Keratinocyte (primary cell): ENCODE measurements at regions not wholly inside any gene's neighbourhood (a gene's known extent, or its start where the extent isn't known, plus 50 kb on each side); places are given as distances from the start of the nearest gene placed in this dataset.

Experiments
- DNase-seq: peaks from one replicate; pipeline ENCODE4 v3.0.0-alpha.2; 2011; ENCODE audit warnings: low read depth, missing footprints, low spot score
- FAIRE-seq: peaks from 2 replicates; lab custom pipeline; 2011; peaks lifted over from hg19 to GRCh38; lab: Jason Lieb, UNC
- H2AFZ ChIP-seq: 2 replicates; pipeline ENCODE4 v1.6.0; 2012; ENCODE audit warnings: low read length, control low read depth, inconsistent platforms; ENCODE audit not compliant: control insufficient read depth
- H3K27ac ChIP-seq: 2 replicates; pipeline ENCODE4 v1.5.1; 2011; ENCODE audit warnings: low read length; ENCODE audit not compliant: control insufficient read depth, insufficient read depth
- H3K27me3 ChIP-seq: 3 replicates; pipeline ENCODE4 v1.6.0; 2011; ENCODE audit warnings: low read length; ENCODE audit not compliant: control insufficient read depth, insufficient read depth; ENCODE audit errors: extremely low read depth
- H3K36me3 ChIP-seq, 2 experiments: 2 replicates in 1 of 2; 3 replicates in 1 of 2; pipeline ENCODE4 v1.5.1; 2011; ENCODE audit warnings: low read length in 2 of 2, mild to moderate bottlenecking in 1 of 2; ENCODE audit not compliant: control insufficient read depth in 2 of 2, insufficient read depth in 2 of 2; ENCODE audit errors: extremely low read depth in 1 of 2
- H3K4me1 ChIP-seq: 3 replicates; pipeline ENCODE4 v1.5.1; 2011; ENCODE audit warnings: low read length; ENCODE audit not compliant: control insufficient read depth, insufficient read depth; ENCODE audit errors: extremely low read depth
- H3K4me2 ChIP-seq: 3 replicates; pipeline ENCODE4 v1.6.0; 2011; ENCODE audit warnings: low read depth, low read length; ENCODE audit not compliant: control insufficient read depth, insufficient read depth; ENCODE audit errors: extremely low read depth
- H3K4me3 ChIP-seq, 3 experiments: fragments of 200-600 bp in 1 of 3; sonication (generic) in 1 of 3; 2 replicates in 2 of 3; 3 replicates in 1 of 3; pipeline ENCODE4 v1.5.1; 2011 to 2016; ENCODE audit warnings: low read length in 3 of 3, mild to moderate bottlenecking in 3 of 3, control low read depth in 2 of 3, inconsistent platforms in 1 of 3, low read depth in 1 of 3, mixed read lengths in 1 of 3, mixed run types in 1 of 3, moderate library complexity in 1 of 3; ENCODE audit not compliant: control insufficient read depth in 2 of 3, insufficient read depth in 2 of 3; ENCODE audit errors: extremely low read depth in 1 of 3
- H3K79me2 ChIP-seq: 2 replicates; pipeline ENCODE4 v1.6.0; 2012; ENCODE audit warnings: low read length; ENCODE audit not compliant: control insufficient read depth, insufficient read depth
- H3K9ac ChIP-seq: 3 replicates; pipeline ENCODE4 v1.6.0; 2011; ENCODE audit warnings: low read length; ENCODE audit not compliant: control insufficient read depth, insufficient read depth; ENCODE audit errors: extremely low read depth
- H3K9me1 ChIP-seq: 3 replicates; pipeline ENCODE4 v1.6.0; 2011; ENCODE audit warnings: low read length; ENCODE audit not compliant: control insufficient read depth, insufficient read depth; ENCODE audit errors: extremely low read depth
- H3K9me3 ChIP-seq: 2 replicates; pipeline ENCODE4 v1.5.1; 2012; ENCODE audit warnings: low read depth, low read length; ENCODE audit not compliant: control insufficient read depth
- H4K20me1 ChIP-seq: 3 replicates; pipeline ENCODE4 v1.6.0; 2011; ENCODE audit warnings: low read length; ENCODE audit not compliant: control insufficient read depth, insufficient read depth; ENCODE audit errors: extremely low read depth
- EZH2 ChIP-seq: IDR thresholded peaks from one replicate; pipeline ENCODE4 v1.6.1; 2012; ENCODE audit warnings: inconsistent platforms, mild to moderate bottlenecking, low read length, moderate library complexity
- dilution Hi-C: fragments of 300-500 bp; cut with MboI; formaldehyde crosslinking; loops from one replicate; pipeline ENCODE4 v1.7.0; 2020; ENCODE audit warnings: low sequenced_read_pairs; ENCODE audit not compliant: extremely low pct_ligation_motif_present
- TF ChIP-seq, protein P1 (sequence below), 3 experiments: IDR thresholded peaks in 1 of 3; conservative IDR thresholded peaks in 1 of 3; optimal IDR thresholded peaks in 1 of 3; 2 replicates in 2 of 3; 3 replicates in 1 of 3; pipeline versions ENCODE3 to v1.5.1; 2011; ENCODE audit warnings: low read length in 3 of 3, mild to moderate bottlenecking in 3 of 3, moderate library complexity in 2 of 3, control low read depth in 1 of 3, inconsistent platforms in 1 of 3; ENCODE audit not compliant: insufficient read depth in 2 of 3; ENCODE audit errors: extremely low read depth in 1 of 3

DNA sequence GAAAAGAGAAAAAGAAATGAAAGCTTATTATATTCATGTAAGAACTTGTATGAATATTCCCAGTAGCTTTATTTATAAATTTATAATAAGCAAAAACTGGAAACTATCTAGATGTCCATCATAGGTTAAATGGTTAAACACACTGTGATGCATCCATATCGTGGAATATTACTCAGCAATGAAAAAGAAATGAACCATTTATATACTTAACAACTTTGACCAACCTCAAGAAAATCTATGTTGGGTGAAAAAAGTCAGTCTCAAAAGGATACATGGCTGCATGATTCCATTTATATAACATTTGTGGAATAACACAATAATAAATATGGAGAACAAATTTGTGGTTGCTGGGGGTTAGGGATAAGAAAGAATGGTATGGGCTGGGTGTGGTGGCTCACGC lies 713.0 kb upstream of the SGO1 start:
- Histone ChIP-seq H3K9ac (no peak overlapping the region), H3K4me2 (no peak overlapping the region), H3K36me3 (no peaks in the 10 kb centered on the region), H3K9me3 (no peaks in the 10 kb centered on the region), H3K27ac (no peak overlapping the region), H2AFZ (no peak overlapping the region), H3K4me1 (no peaks in the 10 kb centered on the region), H4K20me1 (no peaks in the 10 kb centered on the region), H3K9me1 (no peaks in the 10 kb centered on the region), H3K27me3 (no peaks in the 10 kb centered on the region), H3K79me2 (no peaks in the 10 kb centered on the region), H3K4me3 (no peak overlapping the region)
- dilution Hi-C loops = no loop called here
- no peak for DNase-seq
- no peak for TF ChIP-seq EZH2
- TF ChIP-seq, protein P1, sequence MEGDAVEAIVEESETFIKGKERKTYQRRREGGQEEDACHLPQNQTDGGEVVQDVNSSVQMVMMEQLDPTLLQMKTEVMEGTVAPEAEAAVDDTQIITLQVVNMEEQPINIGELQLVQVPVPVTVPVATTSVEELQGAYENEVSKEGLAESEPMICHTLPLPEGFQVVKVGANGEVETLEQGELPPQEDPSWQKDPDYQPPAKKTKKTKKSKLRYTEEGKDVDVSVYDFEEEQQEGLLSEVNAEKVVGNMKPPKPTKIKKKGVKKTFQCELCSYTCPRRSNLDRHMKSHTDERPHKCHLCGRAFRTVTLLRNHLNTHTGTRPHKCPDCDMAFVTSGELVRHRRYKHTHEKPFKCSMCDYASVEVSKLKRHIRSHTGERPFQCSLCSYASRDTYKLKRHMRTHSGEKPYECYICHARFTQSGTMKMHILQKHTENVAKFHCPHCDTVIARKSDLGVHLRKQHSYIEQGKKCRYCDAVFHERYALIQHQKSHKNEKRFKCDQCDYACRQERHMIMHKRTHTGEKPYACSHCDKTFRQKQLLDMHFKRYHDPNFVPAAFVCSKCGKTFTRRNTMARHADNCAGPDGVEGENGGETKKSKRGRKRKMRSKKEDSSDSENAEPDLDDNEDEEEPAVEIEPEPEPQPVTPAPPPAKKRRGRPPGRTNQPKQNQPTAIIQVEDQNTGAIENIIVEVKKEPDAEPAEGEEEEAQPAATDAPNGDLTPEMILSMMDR (optimal IDR thresholded peaks at IDR 0.05 in 1 of 3, IDR thresholded peaks at IDR 0.05 in 1 of 3, conservative IDR thresholded peaks at IDR 0.05 in 1 of 3; ENCODE audit: extremely low read depth in 1 of 3, insufficient read depth in 2 of 3, low read length in 3 of 3) = no peak
- FAIRE-seq = no peak

DNA sequence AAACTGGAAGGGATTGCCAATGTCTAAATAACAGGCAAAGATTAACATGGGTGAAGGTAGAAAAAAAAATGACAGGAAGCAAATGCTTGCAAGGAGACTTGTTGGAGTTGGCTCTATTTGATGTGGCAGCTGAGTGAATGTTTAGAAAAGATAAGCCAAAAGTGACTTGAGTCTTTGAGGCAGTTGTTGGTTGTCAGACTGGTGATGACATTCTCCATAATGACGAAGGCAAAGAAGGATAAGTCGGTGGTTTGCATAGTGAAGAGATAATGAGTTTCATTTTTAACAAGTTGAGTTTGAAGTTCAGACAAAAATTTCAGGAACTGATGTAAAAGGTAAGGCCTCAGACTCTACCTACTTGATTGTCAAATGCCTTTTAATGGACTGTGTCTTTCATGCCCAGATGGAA lies 704.1 kb upstream of the SGO1 start:
- Histone ChIP-seq H4K20me1 (no peaks in the 10 kb centered on the region), H3K9me1 (no peaks in the 10 kb centered on the region), H3K79me2 (no peaks in the 10 kb centered on the region), H3K4me1 (no peaks in the 10 kb centered on the region), H3K9me3 (no peaks in the 10 kb centered on the region), H2AFZ (no peak overlapping the region), H3K9ac (no peak overlapping the region), H3K27ac (no peak overlapping the region), H3K4me3 (no peak overlapping the region), H3K27me3 (no peaks in the 10 kb centered on the region), H3K36me3 (no peaks in the 10 kb centered on the region), H3K4me2 (no peak overlapping the region)
- dilution Hi-C loops = no loop called here
- no peak for FAIRE-seq
- DNase-seq = no peak
- no peak for TF ChIP-seq EZH2
- TF ChIP-seq, protein P1 (optimal IDR thresholded peaks at IDR 0.05 in 1 of 3, IDR thresholded peaks at IDR 0.05 in 1 of 3, conservative IDR thresholded peaks at IDR 0.05 in 1 of 3; ENCODE audit: extremely low read depth in 1 of 3, insufficient read depth in 2 of 3, low read length in 3 of 3) = no peak
